HG03354 (cell line): ENCODE measurements at regions not wholly inside any gene's neighbourhood (a gene's known extent, or its start where the extent isn't known, plus 50 kb on each side); places are given as distances from the start of the nearest gene placed in this dataset.
"Not testable (repeated sequence)": the region's sequence is repeated elsewhere in the genome, so short reads cannot be mapped to it uniquely, and the experiment has no call there.

Experiments used
- ATAC-seq: cut with Tn5 transposase; IDR thresholded peaks from one replicate; pipeline ENCODE4 v1.9.1; 2021; ENCODE audit warnings: mild to moderate bottlenecking; ENCODE audit not compliant: unreplicated experiment, poor library complexity, severe bottlenecking

- ATAC-seq: no peak
These were observed 217.6 kb downstream of the TTC8 start for GRCh38 chr14:89042021-89042420.

- no peak for ATAC-seq
These were observed 228.9 kb downstream of the TTC8 start for GRCh38 chr14:89053303-89053702.

GRCh38 chr14:89056394-89056793 is 231.9 kb downstream of the TTC8 start:
- ATAC-seq: no peak

- ATAC-seq: no peak
These were observed 234.2 kb downstream of the TTC8 start for GRCh38 chr14:89058697-89059096.

GRCh38 chr14:89060191-89060590 is 235.7 kb downstream of the TTC8 start:
- ATAC-seq: no peak

- no peak for ATAC-seq
These were observed 237.2 kb downstream of the TTC8 start for GRCh38 chr14:89061696-89062095.

GRCh38 chr14:89065879-89066278 is 241.4 kb downstream of the TTC8 start:
- no peak for ATAC-seq

GRCh38 chr14:89067293-89067972 is 243.0 kb downstream of the TTC8 start:
- ATAC-seq: no peak

- ATAC-seq: no peak
These were observed 253.8 kb downstream of the TTC8 start for GRCh38 chr14:89078021-89078795.

GRCh38 chr14:89085231-89085731 is 260.8 kb downstream of the TTC8 start:
- no peak for ATAC-seq

- ATAC-seq: no peak
These were observed 261.4 kb downstream of the TTC8 start for GRCh38 chr14:89085737-89086382.

- no peak for ATAC-seq
These were observed 264.1 kb downstream of the TTC8 start for GRCh38 chr14:89088530-89088929.

- ATAC-seq: no peak
These were observed 264.9 kb downstream of the TTC8 start for GRCh38 chr14:89089330-89089729.

- ATAC-seq: no peak
These were observed 267.3 kb downstream of the TTC8 start for GRCh38 chr14:89091781-89092180.

GRCh38 chr14:89093083-89093730 is 268.8 kb downstream of the TTC8 start:
- ATAC-seq: no peak

- ATAC-seq: no peak
These were observed 270.6 kb downstream of the TTC8 start for GRCh38 chr14:89095036-89095435.

- ATAC-seq: no peak
These were observed 272.5 kb downstream of the TTC8 start for GRCh38 chr14:89096946-89097345.

GRCh38 chr14:89098254-89098653 is 273.8 kb downstream of the TTC8 start:
- ATAC-seq: no peak

- not testable (repeated sequence) for ATAC-seq
These were observed 279.8 kb downstream of the TTC8 start for GRCh38 chr14:89104171-89104817.

GRCh38 chr14:89104861-89105260 is 280.4 kb downstream of the TTC8 start:
- not testable (repeated sequence) for ATAC-seq
